DMS153 (cell line): ENCODE measurements at regions not wholly inside any gene's neighbourhood (a gene's known extent, or its start where the extent isn't known, plus 50 kb on each side); places are given as distances from the start of the nearest gene placed in this dataset.

ENCODE experiments used
- DNase-seq: peaks from one replicate; lab custom pipeline; 2025; lab: John Stamatoyannopoulos, UW

- DNase-seq, result no peak
Observed at GRCh38 chr5:97847920-97848631, 665.0 kb upstream of the RIOK2 start.

DNA sequence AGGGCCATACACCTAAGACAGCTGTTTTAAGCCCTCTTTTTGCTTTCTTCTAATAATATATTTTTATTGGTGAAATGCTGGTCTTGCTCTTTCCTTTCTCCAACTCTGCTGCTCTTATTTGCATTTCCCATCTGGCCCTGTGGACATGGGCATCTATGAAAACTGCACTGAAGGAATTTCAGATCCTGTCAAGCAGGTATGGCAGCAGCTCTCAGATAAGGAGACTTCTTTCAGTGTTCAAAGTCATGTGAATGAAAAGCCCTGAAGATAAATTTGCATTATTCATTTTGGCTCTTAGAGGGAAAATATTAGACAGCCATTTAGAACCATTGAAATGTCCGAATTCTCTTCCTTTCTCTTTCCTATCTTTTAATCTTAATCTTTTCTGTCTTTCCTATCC is 668.0 kb upstream of the RIOK2 start:
- DNase-seq, result no peak

DNA sequence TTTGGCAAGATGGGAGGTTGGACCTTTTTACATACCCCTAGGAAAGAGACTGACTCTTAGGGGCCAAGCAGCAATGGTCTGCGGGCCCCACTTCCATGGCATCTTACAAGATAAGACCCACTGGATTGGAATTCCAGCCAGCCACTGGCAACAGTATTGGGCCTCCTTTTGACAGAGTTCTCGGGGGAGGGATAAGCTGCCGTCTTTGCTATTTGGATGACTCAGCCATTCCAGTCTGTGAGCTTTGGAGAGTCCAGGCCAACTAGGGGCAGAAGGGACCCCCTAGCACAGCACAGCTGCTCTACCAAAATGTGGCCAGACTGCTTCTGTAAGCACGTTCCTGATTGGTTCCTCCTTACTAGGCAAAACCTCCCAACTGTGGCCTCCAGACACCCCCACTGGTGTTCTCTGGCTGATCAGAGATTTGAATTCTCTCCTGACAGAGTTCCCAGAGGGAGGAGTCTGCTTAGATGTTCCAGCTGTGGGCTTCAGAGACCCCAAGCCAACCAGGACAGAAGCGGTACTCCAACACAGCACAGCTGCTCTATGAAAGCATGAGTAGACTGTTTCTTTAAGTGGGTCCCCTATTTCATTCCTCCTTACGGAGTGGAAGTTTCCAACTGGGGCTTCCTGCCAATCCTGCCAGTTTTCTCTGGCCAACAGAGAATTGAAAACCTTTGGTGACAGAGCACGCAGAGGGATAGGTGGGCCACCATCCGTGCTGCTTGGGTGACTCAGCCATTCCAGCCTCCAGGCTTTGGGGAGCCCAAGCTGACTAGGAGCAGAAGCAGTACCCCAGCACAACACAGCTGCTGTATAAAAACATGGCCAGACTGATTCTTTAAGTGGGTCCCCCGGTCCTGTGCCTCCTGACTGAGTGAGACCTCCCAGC is 672.1 kb upstream of the RIOK2 start:
- DNase-seq, result no peak

GRCh38 chr5:97874491-97874890 is 691.4 kb upstream of the RIOK2 start:
- DNase-seq, result no peak

GRCh38 chr5:97876272-97876671 is 693.2 kb upstream of the RIOK2 start:
- no peak for DNase-seq

DNA sequence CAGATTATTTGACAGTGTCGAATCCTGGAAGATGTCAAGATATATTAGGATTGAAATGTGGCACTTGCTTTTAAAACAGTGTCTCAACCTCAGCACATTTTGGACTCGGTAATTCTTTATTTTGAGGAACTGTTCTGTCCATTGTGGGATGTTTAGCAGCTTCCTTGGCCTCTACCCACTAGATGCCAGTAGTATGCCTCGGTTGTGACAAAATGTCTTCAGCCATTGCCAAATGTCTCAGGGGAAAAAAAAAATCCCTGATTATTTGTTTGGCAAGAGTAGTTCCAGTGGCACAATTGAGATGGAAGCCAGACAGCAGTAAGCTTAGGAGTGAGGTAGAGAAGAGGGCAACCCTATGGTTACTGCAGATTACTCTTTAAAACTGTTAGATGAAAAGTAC is 694.5 kb upstream of the RIOK2 start:
- DNase-seq, result no peak

- no peak for DNase-seq
Observed at GRCh38 chr5:97888439-97888838, 705.4 kb upstream of the RIOK2 start.

DNA sequence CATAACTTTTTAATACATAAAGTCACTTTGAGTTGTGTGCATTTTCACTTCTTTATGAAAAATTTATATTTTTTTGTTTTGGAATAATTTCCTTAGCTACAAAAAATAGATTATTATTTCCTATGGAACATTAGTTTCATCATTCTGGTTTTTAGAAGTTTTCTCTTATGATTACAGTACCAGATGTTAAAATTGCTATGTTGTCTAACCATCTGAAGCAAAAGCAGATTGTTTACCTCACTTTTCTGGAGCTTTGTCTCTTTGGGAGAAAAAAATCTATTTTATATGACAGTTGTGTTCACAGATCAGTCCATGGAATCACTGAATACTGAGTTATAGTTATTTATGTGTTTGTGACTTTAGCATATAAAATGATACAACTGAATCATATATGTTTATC is 708.9 kb upstream of the RIOK2 start:
- no peak for DNase-seq

GRCh38 chr5:97903742-97904141 is 720.7 kb upstream of the RIOK2 start:
- DNase-seq, result no peak

GRCh38 chr5:97906135-97906534 is 723.1 kb upstream of the RIOK2 start:
- no peak for DNase-seq

GRCh38 chr5:97907646-97908400 is 724.8 kb upstream of the RIOK2 start:
- DNase-seq, result no peak

- no peak for DNase-seq
Observed at GRCh38 chr5:97909541-97909940, 726.5 kb upstream of the RIOK2 start.

- no peak for DNase-seq
Observed at GRCh38 chr5:97914483-97914882, 731.4 kb upstream of the RIOK2 start.

GRCh38 chr5:97915106-97915505 is 732.1 kb upstream of the RIOK2 start:
- DNase-seq, result no peak

GRCh38 chr5:97918057-97918456 is 735.0 kb upstream of the RIOK2 start:
- no peak for DNase-seq

DNA sequence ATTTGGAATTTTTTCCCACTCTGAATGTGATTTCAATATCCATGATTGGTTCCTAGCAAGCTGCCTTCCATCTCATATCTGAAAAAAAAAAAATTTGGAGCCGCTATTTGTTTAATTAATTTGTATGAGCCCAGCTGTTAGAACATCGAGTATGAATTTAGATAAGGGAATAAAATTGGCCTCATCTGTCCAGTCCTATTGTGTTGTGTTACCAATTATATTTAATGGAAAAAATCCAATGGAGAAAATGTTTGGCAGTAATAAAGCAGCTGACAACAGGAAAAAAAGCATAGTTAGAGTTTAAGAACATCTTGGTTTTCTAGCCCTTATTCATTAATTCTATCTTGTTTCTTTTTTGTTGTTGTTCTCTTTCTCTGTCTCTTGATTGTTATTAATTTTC is 735.6 kb upstream of the RIOK2 start:
- no peak for DNase-seq

GRCh38 chr5:97919719-97920118 is 736.7 kb upstream of the RIOK2 start:
- DNase-seq, result no peak

GRCh38 chr5:97922776-97923175 is 739.7 kb upstream of the RIOK2 start:
- DNase-seq, result no peak

GRCh38 chr5:97923496-97923895 is 740.4 kb upstream of the RIOK2 start:
- DNase-seq, result no peak

DNA sequence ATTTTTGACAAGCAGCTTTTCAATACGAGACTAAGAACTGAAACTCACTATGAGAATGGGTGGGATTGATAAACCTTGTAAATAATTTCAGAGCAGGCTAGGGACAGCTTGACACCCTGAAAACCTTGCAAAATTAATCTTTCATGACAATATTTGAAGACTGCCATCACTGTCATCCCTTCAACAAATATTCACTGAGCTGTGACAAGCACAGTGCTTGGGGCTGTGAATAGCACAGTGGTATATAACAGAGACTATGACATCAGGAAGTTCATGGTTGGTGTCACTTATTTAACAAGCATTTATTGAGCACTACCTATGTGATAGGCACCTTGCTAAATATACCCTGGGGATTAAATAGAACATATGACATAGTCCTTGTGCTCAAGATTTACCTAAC is 741.0 kb upstream of the RIOK2 start:
- no peak for DNase-seq

DNA sequence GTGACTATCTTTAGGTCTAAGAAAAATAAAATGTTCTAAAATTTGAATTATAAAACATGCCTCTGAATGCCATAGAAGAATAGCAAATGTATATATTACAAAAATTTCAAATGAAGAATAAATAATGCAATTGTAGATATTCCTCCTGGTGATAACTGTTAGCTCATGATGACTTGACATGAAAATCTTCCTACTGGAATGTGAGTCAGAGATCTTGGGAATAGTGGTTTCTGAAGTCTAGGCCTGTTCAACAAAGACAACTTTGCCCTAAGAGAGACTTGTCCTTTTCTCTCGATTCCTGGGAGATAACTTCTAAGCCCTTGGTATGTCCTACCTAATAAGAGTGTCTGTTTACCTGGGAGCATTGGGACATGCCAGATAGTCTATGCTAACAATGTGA is 746.3 kb upstream of the RIOK2 start:
- DNase-seq, result no peak

DNA sequence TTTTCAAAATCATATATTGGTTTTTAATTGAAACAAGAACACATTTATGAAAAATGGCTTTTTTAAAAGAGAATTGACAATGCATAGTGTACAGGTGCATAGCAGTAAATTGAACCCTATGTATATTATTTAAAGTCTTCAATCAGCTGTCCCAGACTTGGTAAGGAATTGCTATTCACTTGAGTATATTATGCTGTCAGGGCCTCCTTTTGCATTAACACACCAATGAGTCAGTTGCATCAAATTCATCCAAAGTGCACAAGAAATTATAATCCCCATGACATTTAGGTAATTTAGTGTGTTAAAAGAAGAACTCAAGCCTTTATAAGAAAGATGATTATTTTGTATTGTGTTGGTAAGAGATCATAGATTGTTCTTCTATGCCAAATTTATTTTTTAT is 748.8 kb upstream of the RIOK2 start:
- DNase-seq, result no peak

- DNase-seq, result no peak
Observed at GRCh38 chr5:97936231-97936630, 753.2 kb upstream of the RIOK2 start.
